Fibroblast of lung (primary cell): ENCODE measurements at regions not wholly inside any gene's neighbourhood (a gene's known extent, or its start where the extent isn't known, plus 50 kb on each side); places are given as distances from the start of the nearest gene placed in this dataset.

ENCODE experiments used
- DNase-seq, 2 donors: peaks; one replicate each; pipeline versions ENCODE4 v3.0.0 to v3.0.0-alpha.2; 2010; ENCODE audit warnings: low read depth in 2 of 2
- H2AFZ ChIP-seq: 2 replicates; pipeline ENCODE4 v1.5.1; 2012; ENCODE audit warnings: low read length, control low read depth, inconsistent platforms
- H3K27ac ChIP-seq: 2 replicates; pipeline ENCODE4 v1.5.1; 2011; ENCODE audit warnings: low read length, control low read depth; ENCODE audit not compliant: insufficient read depth
- H3K27me3 ChIP-seq: 2 replicates; pipeline ENCODE4 v1.5.1; 2011; ENCODE audit warnings: mild to moderate bottlenecking, low read length; ENCODE audit not compliant: control insufficient read depth, insufficient read depth
- H3K36me3 ChIP-seq: 2 replicates; pipeline ENCODE4 v1.5.1; 2011; ENCODE audit warnings: low read length; ENCODE audit not compliant: control insufficient read depth, insufficient read depth
- H3K4me1 ChIP-seq: 2 replicates; pipeline ENCODE4 v1.5.1; 2011; ENCODE audit warnings: low read length; ENCODE audit not compliant: control insufficient read depth, insufficient read depth; ENCODE audit errors: extremely low read depth
- H3K4me2 ChIP-seq: 2 replicates; pipeline ENCODE4 v1.5.1; 2011; ENCODE audit warnings: low read length, control low read depth; ENCODE audit not compliant: insufficient read depth; ENCODE audit errors: extremely low read depth
- H3K4me3 ChIP-seq, 4 experiments: fragments of 200-600 bp in 1 of 4; sonication (generic) in 1 of 4; replicated peaks in 1 of 4; 2 replicates each; pipeline ENCODE4 v1.5.1; 2011 to 2016; ENCODE audit warnings: low read length in 4 of 4, low read depth in 3 of 4, mild to moderate bottlenecking in 3 of 4, control low read depth in 2 of 4, inconsistent platforms in 1 of 4, mixed read lengths in 1 of 4; ENCODE audit not compliant: insufficient read depth in 1 of 4; ENCODE audit errors: control extremely low read depth in 1 of 4
- H3K79me2 ChIP-seq: 2 replicates; pipeline ENCODE4 v1.5.1; 2012; ENCODE audit warnings: mild to moderate bottlenecking, low read length, inconsistent platforms; ENCODE audit not compliant: control insufficient read depth, insufficient read depth
- H3K9ac ChIP-seq: 2 replicates; pipeline ENCODE4 v1.5.1; 2011; ENCODE audit warnings: mild to moderate bottlenecking, low read length, control low read depth; ENCODE audit not compliant: insufficient read depth
- H3K9me3 ChIP-seq: 2 replicates; pipeline ENCODE4 v1.5.1; 2012; ENCODE audit warnings: low read depth, low read length; ENCODE audit not compliant: control insufficient read depth, insufficient read depth
- H4K20me1 ChIP-seq: 2 replicates; pipeline ENCODE4 v1.5.1; 2011; ENCODE audit warnings: low read length; ENCODE audit not compliant: control insufficient read depth, insufficient read depth; ENCODE audit errors: extremely low read depth
- CTCF ChIP-seq, 2 donors: IDR thresholded peaks in 1 of 2; conservative IDR thresholded peaks in 1 of 2; 1 replicate in 1 of 2; 2 replicates in 1 of 2; pipeline ENCODE4 v1.5.1; 2011 to 2012; ENCODE audit warnings: low read length in 2 of 2, control low read depth in 1 of 2, inconsistent platforms in 1 of 2, low read depth in 1 of 2, mild to moderate bottlenecking in 1 of 2
- EZH2 ChIP-seq: IDR thresholded peaks from 2 replicates; pipeline ENCODE4 v1.5.1; 2012; ENCODE audit warnings: low read length, control low read depth, mild to moderate bottlenecking; ENCODE audit errors: missing control alignments

- H3K79me2 ChIP-seq: no peaks in the 10 kb centered on the region
- H3K27me3 ChIP-seq: no peaks in the 10 kb centered on the region
- H3K36me3 ChIP-seq: no peaks in the 10 kb centered on the region
- TF ChIP-seq EZH2 (no peak), CTCF (conservative IDR thresholded peaks at IDR 0.05 in 1 of 2, IDR thresholded peaks at IDR 0.05 in 1 of 2; ENCODE audit: low read depth in 1 of 2, low read length in 2 of 2) (no peak)
- no peak overlapping the region for H3K4me3 ChIP-seq
- no peaks in the 10 kb centered on the region for H4K20me1 ChIP-seq
- no peak overlapping the region for H3K27ac ChIP-seq
- H3K9ac ChIP-seq: no peak overlapping the region
- H3K4me2 ChIP-seq: no peak overlapping the region
- H3K4me1 ChIP-seq: no peaks in the 10 kb centered on the region
- DNase-seq: no peak
- no peaks in the 10 kb centered on the region for H3K9me3 ChIP-seq
- no peak overlapping the region for H2AFZ ChIP-seq
Observed at GRCh38 chr4:166535865-166536264, 662.8 kb downstream of the TLL1 start.

- H3K4me3 ChIP-seq: no peak overlapping the region
- H2AFZ ChIP-seq: no peak overlapping the region
- no peaks in the 10 kb centered on the region for H3K79me2 ChIP-seq
- no peaks in the 10 kb centered on the region for H3K36me3 ChIP-seq
- no peaks in the 10 kb centered on the region for H3K27me3 ChIP-seq
- DNase-seq: peak in 1 of 2 donors; percentile 47
- H3K9me3 ChIP-seq: no peaks in the 10 kb centered on the region
- H3K4me1 ChIP-seq: no peaks in the 10 kb centered on the region
- no peak overlapping the region for H3K27ac ChIP-seq
- no peak overlapping the region for H3K9ac ChIP-seq
- H3K4me2 ChIP-seq: no peak overlapping the region
- TF ChIP-seq EZH2 (no peak), CTCF (conservative IDR thresholded peaks at IDR 0.05 in 1 of 2, IDR thresholded peaks at IDR 0.05 in 1 of 2; ENCODE audit: low read depth in 1 of 2, low read length in 2 of 2) (no peak)
- H4K20me1 ChIP-seq: no peaks in the 10 kb centered on the region
Observed at GRCh38 chr4:166538491-166539005, 665.5 kb downstream of the TLL1 start.

GRCh38 chr4:166546009-166546408 lies 673.0 kb downstream of the TLL1 start:
- H3K4me2 ChIP-seq: no peak overlapping the region
- H3K4me1 ChIP-seq: no peaks in the 10 kb centered on the region
- TF ChIP-seq EZH2 (no peak), CTCF (conservative IDR thresholded peaks at IDR 0.05 in 1 of 2, IDR thresholded peaks at IDR 0.05 in 1 of 2; ENCODE audit: low read depth in 1 of 2, low read length in 2 of 2) (no peak)
- no peak overlapping the region for H2AFZ ChIP-seq
- no peak overlapping the region for H3K9ac ChIP-seq
- no peak overlapping the region for H3K27ac ChIP-seq
- no peaks in the 10 kb centered on the region for H3K79me2 ChIP-seq
- H3K4me3 ChIP-seq: no peak overlapping the region
- no peak for DNase-seq
- H3K9me3 ChIP-seq: no peaks in the 10 kb centered on the region
- H4K20me1 ChIP-seq: no peaks in the 10 kb centered on the region
- H3K27me3 ChIP-seq: no peaks in the 10 kb centered on the region
- no peaks in the 10 kb centered on the region for H3K36me3 ChIP-seq
